AG08395 (cell line): ENCODE measurements at regions not wholly inside any gene's neighbourhood (a gene's known extent, or its start where the extent isn't known, plus 50 kb on each side); places are given as distances from the start of the nearest gene placed in this dataset.
"Not testable (repeated sequence)": the region's sequence is repeated elsewhere in the genome, so short reads cannot be mapped to it uniquely, and the experiment has no call there.

Source experiments
- DNase-seq: peaks from one replicate; pipeline ENCODE4 v3.0.0; 2012; ENCODE audit warnings: mixed read lengths, low spot score

- DNase-seq: no peak
These were observed 240.4 kb upstream of the RREB1 start for GRCh38 chr6:6867404-6867799.

- DNase-seq: no peak
These were observed 238.7 kb upstream of the RREB1 start for GRCh38 chr6:6869094-6869493.

- no peak for DNase-seq
These were observed 236.8 kb upstream of the RREB1 start for GRCh38 chr6:6870921-6871320.

DNA sequence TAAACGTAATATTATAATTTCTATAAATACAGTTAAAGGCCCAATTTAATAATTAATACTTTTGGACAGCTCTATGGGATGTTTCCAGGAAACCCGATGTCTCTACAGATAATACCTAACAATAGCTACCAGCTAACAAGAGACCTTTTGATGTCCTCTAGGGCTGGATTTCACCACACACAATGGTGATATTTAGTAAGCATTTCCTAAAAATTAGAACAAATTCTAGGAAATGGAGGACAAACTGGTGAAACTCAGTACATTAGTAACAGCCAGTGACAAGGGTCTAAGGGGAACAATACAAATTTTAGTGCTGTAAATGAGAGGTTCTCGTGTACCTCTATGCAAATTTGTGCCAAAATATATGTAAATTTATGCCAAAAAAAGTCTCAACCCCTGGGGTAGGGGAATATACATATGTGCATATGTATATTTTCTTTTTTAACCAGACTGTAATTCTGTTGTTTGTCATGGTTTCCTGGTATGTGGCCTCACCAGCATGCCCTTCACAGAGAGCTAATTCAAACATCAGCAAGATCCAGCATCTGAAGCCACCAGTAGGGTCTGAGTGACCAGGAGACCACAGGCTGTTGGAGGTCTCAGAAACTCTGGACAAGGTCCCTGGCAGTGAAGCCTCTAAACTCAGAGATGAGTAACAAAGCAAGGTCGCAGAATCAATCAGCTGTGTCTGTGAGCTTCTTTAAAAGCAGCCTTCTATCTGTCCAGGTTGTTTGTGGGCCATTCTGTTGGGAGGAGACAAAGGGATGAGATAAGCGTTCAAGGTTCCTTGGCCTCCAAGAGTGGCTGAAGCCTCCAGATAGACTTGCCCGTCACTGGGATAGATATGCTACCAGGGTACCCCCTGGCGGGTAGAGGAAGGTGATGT is 235.1 kb upstream of the RREB1 start:
- no peak for DNase-seq

- DNase-seq: no peak
These were observed 234.0 kb upstream of the RREB1 start for GRCh38 chr6:6873778-6874177.

DNA sequence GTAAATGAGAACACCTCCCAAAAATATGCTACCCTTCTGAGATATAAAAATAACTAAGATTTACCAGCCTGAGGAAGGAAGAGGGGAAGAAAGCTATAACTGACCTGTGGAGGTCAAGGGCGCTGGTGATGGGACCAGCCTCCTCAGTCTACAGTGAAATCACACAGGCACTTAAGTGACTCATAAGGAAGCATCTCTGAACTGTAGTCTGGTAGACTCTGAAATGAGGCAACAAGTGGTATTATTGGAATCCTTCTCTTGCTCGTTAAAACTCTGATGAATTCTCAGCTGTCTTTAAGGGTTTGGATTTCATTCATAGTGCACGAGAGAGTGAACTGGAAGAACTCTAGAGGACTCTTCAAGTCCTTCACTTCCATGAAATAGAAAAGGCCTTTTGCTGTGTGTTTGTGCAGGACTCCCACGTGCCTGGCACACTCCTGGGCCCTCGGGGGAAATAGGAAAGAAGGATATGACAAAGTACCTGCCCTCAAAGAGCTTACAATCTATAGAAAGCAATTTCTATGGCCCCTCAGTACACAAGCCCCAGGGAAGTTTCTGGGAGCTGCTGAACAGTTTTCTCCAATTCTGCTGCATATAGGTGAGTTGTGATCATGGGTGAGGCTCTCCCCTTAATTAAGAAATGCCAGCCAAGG is 231.8 kb upstream of the RREB1 start:
- DNase-seq: peak; percentile 94

- DNase-seq: not testable (repeated sequence)
These were observed 230.0 kb upstream of the RREB1 start for GRCh38 chr6:6877792-6878191.

DNA sequence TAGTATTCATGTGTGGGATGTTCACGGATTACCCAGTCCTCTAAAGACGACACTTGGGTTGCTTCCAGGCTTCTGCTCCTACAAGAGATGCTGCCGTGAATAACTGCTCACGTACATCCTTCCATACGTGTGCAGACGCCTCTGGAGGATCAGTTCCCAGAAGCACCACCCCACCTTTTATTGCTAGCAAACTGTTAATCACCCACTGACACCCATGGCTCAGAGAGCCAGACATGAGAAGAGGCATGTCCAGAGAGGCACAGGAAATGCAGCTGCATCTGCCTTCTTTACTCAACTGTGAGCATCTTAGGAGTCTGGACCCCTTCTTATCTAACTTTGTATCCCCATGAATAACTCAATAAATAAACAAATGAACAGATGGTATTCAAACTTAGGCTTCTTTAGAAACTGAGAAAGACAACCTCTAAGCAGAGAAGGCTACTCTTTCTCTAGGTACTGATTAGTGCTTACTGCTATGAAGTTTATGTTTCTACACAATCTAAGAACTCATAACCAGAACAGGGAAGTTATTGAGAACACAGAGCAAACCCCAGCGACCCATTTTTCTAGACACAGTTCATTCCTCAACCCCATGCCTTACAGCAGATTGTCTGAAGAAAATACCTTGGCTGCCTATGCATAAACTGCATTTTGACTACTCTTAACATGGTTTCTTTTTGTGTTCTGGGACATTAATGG is 228.7 kb upstream of the RREB1 start:
- DNase-seq: no peak

GRCh38 chr6:6879586-6879974 is 228.2 kb upstream of the RREB1 start:
- not testable (repeated sequence) for DNase-seq

- DNase-seq: no peak
These were observed 226.9 kb upstream of the RREB1 start for GRCh38 chr6:6880745-6881437.

- no peak for DNase-seq
These were observed 226.1 kb upstream of the RREB1 start for GRCh38 chr6:6881438-6882225.

- DNase-seq: no peak
These were observed 225.2 kb upstream of the RREB1 start for GRCh38 chr6:6882592-6882991.

GRCh38 chr6:6883011-6883410 is 224.8 kb upstream of the RREB1 start:
- DNase-seq: no peak

GRCh38 chr6:6884193-6884627 is 223.6 kb upstream of the RREB1 start:
- no peak for DNase-seq

DNA sequence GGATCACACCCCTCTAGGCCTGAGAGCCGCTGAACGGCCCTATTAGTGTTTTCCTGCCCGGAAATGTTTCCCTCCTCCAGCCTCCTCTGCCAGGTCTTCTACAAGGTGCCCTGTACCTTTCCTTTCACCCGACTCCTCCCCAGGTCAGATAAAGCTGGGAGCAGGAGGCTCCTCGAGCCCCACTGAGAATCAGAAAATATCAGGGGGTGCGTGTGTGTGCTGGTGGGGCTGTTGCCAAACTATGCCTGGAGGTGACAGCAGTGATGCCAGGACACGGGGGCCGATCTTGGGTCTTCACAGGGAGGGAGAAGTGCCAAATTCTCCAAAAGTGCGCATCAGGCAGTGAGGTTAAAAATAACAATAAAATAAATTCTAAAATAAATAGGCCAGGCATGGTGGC is 222.8 kb upstream of the RREB1 start:
- no peak for DNase-seq

DNA sequence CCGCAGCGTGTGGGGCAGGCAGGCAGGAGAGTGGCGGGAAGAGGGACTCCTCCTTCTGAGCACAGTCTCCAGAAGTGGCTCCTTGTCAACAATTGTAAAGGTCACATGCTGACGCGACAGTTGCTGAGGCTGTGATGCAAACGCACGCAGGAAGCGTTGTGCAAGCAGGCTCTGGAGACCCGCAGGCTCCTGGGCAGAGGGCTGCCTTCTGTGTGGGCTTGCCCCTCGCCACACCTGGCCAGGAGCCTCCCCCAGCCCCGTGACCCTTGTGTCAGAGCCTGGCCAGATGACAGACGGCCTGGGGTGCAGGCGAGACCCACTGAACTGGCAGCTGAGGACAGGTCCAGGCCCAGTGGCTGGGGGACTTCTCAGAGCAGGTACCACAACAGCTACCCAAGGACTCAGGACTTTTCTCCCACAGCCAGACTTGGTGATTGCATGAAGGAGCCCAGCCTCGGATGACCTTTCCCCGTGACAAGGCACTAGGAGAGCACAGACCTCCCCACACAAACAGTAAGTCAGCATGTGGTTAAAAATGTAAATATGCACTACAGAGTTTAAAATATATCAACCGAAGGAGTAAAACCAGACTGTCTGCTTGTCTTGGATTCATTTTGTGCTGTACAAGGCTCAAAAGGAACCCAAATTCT is 222.1 kb upstream of the RREB1 start:
- DNase-seq: no peak

- no peak for DNase-seq
These were observed 221.4 kb upstream of the RREB1 start for GRCh38 chr6:6886171-6886885.

- DNase-seq: no peak
These were observed 220.9 kb upstream of the RREB1 start for GRCh38 chr6:6886886-6887285.

GRCh38 chr6:6889601-6890000 is 218.2 kb upstream of the RREB1 start:
- DNase-seq: no peak

DNA sequence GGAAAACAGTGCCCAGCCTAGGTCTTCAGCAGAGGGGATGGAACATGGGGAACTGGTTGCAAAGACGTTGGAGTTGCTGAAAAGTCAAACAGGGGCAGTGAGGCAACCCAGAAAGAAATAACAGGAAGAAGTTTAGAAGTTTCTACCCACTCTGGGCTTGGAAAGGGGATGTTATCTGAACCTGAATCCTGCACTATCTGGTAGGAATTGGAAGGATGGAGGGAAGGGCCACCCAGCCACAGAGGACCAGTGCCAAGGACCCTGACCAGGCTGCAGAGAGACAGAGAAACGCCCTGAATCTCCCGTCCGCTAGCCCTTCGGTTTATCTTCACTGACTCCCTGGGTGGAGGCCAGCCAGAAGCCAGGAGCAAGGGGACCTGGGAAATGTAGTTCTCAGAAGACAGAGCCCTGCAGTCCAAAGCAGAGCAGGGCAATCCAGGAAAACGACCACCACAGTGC is 217.3 kb upstream of the RREB1 start:
- peak; percentile 51 for DNase-seq
